ENCODE measurements at regions not wholly inside any gene's neighbourhood (a gene's known extent, or its start where the extent isn't known, plus 50 kb on each side); places are given as distances from the start of the nearest gene placed in this dataset.

DNA sequence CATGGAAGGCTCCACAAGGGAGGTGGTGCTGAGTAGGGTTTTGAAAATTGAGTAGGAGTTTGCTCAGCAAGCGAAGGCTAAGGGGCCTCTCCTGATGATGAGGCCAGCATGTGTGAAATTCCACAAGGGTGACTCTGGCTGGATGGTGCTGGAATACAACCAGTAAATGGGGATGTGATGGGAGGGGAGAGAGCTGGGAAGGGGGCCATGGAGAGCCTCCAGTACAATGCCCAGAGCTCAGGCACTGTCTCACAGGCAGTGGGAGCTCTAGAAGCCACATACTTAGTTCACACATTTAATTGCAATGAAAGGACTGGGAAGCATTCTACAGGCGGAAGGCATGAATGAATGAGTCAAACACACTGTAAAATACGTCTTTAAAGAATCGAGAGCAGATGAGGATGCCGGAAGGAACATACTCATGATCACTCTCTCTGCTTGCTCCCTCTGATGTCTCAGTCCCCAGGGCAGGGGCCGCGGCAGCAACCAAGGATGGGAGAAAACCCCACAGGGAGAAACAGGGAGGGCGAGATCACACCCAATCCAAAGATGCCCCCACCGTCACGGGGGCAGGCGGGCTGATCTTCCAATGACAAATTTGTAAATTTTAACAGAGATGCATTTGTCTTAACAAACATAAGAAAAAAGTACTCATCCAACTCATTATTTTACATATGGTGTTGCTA, 261.0 kb downstream of the NSG2 start:
- H3K27me3 ChIP-seq (ENCODE audit: insufficient read depth in 3 of 3, low read length in 2 of 3), result no peaks in the 10 kb centered on the region
- TF ChIP-seq, protein P1, sequence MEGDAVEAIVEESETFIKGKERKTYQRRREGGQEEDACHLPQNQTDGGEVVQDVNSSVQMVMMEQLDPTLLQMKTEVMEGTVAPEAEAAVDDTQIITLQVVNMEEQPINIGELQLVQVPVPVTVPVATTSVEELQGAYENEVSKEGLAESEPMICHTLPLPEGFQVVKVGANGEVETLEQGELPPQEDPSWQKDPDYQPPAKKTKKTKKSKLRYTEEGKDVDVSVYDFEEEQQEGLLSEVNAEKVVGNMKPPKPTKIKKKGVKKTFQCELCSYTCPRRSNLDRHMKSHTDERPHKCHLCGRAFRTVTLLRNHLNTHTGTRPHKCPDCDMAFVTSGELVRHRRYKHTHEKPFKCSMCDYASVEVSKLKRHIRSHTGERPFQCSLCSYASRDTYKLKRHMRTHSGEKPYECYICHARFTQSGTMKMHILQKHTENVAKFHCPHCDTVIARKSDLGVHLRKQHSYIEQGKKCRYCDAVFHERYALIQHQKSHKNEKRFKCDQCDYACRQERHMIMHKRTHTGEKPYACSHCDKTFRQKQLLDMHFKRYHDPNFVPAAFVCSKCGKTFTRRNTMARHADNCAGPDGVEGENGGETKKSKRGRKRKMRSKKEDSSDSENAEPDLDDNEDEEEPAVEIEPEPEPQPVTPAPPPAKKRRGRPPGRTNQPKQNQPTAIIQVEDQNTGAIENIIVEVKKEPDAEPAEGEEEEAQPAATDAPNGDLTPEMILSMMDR (IDR thresholded peaks at IDR 0.05), result no peak
- H3K4me1 ChIP-seq, result peaks cover 2% of the 10 kb centered on the region
- DNase-seq (no peak), ATAC-seq (no peak)
- WGBS, 3 donors, result 81 to 90% (median 82%) methylated on average over 11 of the region's 11 CpGs
- no peaks in the 10 kb centered on the region for H3K9me3 ChIP-seq
- H3K36me3 ChIP-seq (ENCODE audit: insufficient read depth in 1 of 2, low read depth in 1 of 2), result no peaks in the 10 kb centered on the region
- H3K27ac ChIP-seq, result no peak overlapping the region
- H3K4me3 ChIP-seq, result no peak overlapping the region
- intact Hi-C loops (cut with DNase I), result no loop called here

DNA sequence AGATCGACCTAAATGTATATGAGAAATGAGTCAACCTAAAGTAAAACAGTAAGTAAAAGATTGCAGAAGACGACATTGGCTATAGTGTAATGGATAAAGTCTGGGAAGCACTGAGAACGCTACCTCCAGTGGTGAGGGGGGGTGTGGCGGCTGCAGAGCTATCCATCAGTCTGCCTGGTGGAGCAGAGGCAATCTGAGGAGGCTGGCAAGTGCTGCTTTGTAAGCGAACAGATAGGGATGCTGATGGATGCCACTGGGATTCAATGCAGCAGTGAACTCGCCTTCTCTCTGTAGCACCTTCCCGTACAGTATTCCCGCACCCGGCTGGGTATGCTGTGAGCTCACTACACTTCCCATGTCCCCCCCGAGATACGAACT, 261.5 kb downstream of the NSG2 start:
- H3K9me3 ChIP-seq, result no peaks in the 10 kb centered on the region
- no peak overlapping the region for H3K27ac ChIP-seq
- no peaks in the 10 kb centered on the region for H3K36me3 ChIP-seq (ENCODE audit: insufficient read depth in 1 of 2, low read depth in 1 of 2)
- H3K27me3 ChIP-seq (ENCODE audit: insufficient read depth in 3 of 3, low read length in 2 of 3), result no peaks in the 10 kb centered on the region
- no peak overlapping the region for H3K4me3 ChIP-seq
- ATAC-seq (no peak), DNase-seq (no peak)
- TF ChIP-seq, protein P1 (IDR thresholded peaks at IDR 0.05), result no peak
- 63 to 72% (median 72%) methylated on average over 11 of the region's 11 CpGs for WGBS, 3 donors
- H3K4me1 ChIP-seq, result peaks cover 5% of the 10 kb centered on the region
- intact Hi-C loops (cut with DNase I), result no loop called here

DNA sequence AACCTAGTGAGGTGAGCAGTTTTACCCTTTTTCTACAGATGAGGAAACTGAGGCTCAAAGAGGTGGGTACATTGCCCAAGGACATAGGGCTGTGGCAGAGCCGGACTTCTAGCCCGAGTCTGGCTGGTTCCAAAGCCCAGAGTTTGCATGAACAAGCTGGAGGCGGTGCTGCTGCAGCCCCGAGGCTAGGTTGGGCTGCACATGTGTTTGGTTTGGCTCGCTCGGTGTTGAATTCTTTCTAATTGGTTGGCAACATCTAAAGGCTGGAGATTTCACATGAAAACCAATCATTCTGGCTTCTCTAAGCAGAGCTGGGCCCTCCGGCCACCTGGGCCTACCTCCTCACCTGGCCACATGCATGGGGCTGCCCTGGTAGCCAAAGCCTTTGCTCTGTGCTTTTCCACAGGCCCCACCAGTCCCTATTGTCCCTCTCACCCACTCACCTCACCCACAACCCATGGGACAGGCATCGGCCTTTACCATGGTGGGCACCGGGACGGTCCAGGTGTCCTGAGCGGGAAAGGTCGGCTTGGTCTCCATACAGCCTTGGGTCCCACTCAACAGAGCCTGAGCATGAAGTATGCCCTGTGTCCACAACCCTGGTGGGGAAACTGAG, 262.3 kb downstream of the NSG2 start:
- ATAC-seq, result no peak

DNA sequence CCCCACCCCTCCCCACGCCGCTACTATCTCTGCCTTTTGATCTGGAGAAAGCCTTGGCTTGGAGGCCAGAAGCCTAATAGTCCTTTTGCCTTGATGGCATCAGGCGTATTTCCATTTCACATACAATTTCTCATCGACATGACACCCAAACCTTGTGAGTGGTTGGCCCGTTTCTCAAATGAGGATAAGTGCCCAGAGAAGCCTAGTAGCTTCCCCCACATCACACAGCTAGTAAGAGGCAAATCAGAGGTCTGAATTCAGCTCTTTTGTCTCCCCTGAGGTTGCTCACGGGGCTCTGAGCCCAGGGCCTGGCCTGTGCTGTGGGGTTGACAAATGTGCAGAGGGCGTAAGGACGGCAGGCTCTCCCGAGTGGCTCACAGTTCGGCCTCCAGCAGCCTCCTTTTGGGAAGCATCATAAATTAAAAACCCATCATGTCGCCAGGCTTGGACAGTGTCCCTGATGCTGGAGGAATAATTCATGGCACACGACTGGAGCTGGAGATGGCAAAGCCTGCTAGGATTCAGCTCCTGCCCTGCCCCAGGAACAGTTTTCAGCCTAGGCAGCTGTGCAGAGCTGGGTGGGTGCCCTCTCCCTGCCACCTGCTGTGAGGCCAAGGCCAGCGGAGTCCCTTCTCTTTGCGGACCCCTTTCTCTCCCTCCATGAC, 263.8 kb downstream of the NSG2 start:
- TF ChIP-seq, protein P1 (IDR thresholded peaks at IDR 0.05), result no peak
- no peak overlapping the region for H3K4me3 ChIP-seq
- ATAC-seq, result peak in 3 of 4 donors; percentile 48 to 73 (median 59)
- peaks cover 7% of the 10 kb centered on the region for H3K4me1 ChIP-seq
- no peak for DNase-seq
- no peaks in the 10 kb centered on the region for H3K36me3 ChIP-seq (ENCODE audit: insufficient read depth in 1 of 2, low read depth in 1 of 2)
- peaks cover 0 to 2% (median 0%) of the 10 kb centered on the region in 3 donors for H3K27me3 ChIP-seq (ENCODE audit: insufficient read depth in 3 of 3, low read length in 2 of 3)
- intact Hi-C loops (cut with DNase I), result no loop called here
- WGBS, 3 donors, result 35 to 45% (median 40%) methylated on average over 14 of the region's 14 CpGs
- H3K9me3 ChIP-seq, result no peaks in the 10 kb centered on the region
- no peak overlapping the region for H3K27ac ChIP-seq

More for the DNA sequence above, 262.3 kb downstream of the NSG2 start:
- Histone ChIP-seq H3K36me3 (ENCODE audit: insufficient read depth in 1 of 2, low read depth in 1 of 2) (no peaks in the 10 kb centered on the region), H3K4me1 (peaks cover 7% of the 10 kb centered on the region), H3K27me3 (ENCODE audit: insufficient read depth in 3 of 3, low read length in 2 of 3) (peaks cover 0 to 2% (median 0%) of the 10 kb centered on the region in 3 donors), H3K9me3 (no peaks in the 10 kb centered on the region), H3K4me3 (no peak overlapping the region), H3K27ac (no peak overlapping the region)
- 85 to 86% (median 85%) methylated on average over 12 of the region's 12 CpGs for WGBS, 3 donors
- intact Hi-C loops (cut with DNase I), result no loop called here
- TF ChIP-seq, protein P1 (IDR thresholded peaks at IDR 0.05), result no peak
- no peak for DNase-seq

All from psoas muscle (tissue), 7 donors.